HG03342 (cell line): ENCODE measurements at regions not wholly inside any gene's neighbourhood (a gene's known extent, or its start where the extent isn't known, plus 50 kb on each side); places are given as distances from the start of the nearest gene placed in this dataset.

ENCODE experiments used
- ATAC-seq: cut with Tn5 transposase; IDR thresholded peaks from one replicate; pipeline ENCODE4 v1.9.1; 2021; ENCODE audit warnings: mild to moderate bottlenecking, moderate library complexity; ENCODE audit not compliant: unreplicated experiment

GRCh38 chr2:235334179-235334578 lies 159.7 kb upstream of the AGAP1 start:
- ATAC-seq = no peak

GRCh38 chr2:235343156-235343774 lies 150.6 kb upstream of the AGAP1 start:
- no peak for ATAC-seq

GRCh38 chr2:235343869-235344268 lies 150.0 kb upstream of the AGAP1 start:
- no peak for ATAC-seq

GRCh38 chr2:235345745-235346144 lies 148.1 kb upstream of the AGAP1 start:
- no peak for ATAC-seq

- no peak for ATAC-seq
Observed at GRCh38 chr2:235347691-235348090, 146.2 kb upstream of the AGAP1 start.

GRCh38 chr2:235348329-235348728 lies 145.5 kb upstream of the AGAP1 start:
- ATAC-seq = no peak

GRCh38 chr2:235350234-235350633 lies 143.6 kb upstream of the AGAP1 start:
- no peak for ATAC-seq

GRCh38 chr2:235352541-235352940 lies 141.3 kb upstream of the AGAP1 start:
- ATAC-seq = no peak

GRCh38 chr2:235357881-235358280 lies 136.0 kb upstream of the AGAP1 start:
- no peak for ATAC-seq

GRCh38 chr2:235358981-235359471 lies 134.8 kb upstream of the AGAP1 start:
- ATAC-seq = no peak

- no peak for ATAC-seq
Observed at GRCh38 chr2:235360446-235360845, 133.4 kb upstream of the AGAP1 start.

- no peak for ATAC-seq
Observed at GRCh38 chr2:235365743-235366142, 128.1 kb upstream of the AGAP1 start.

GRCh38 chr2:235366390-235366789 lies 127.5 kb upstream of the AGAP1 start:
- no peak for ATAC-seq

GRCh38 chr2:235366807-235367206 lies 127.0 kb upstream of the AGAP1 start:
- no peak for ATAC-seq

- no peak for ATAC-seq
Observed at GRCh38 chr2:235371018-235371417, 122.8 kb upstream of the AGAP1 start.

- no peak for ATAC-seq
Observed at GRCh38 chr2:235373171-235373570, 120.7 kb upstream of the AGAP1 start.

- ATAC-seq = no peak
Observed at GRCh38 chr2:235377176-235377575, 116.7 kb upstream of the AGAP1 start.

- no peak for ATAC-seq
Observed at GRCh38 chr2:235378246-235378645, 115.6 kb upstream of the AGAP1 start.

- ATAC-seq = no peak
Observed at GRCh38 chr2:235378944-235379343, 114.9 kb upstream of the AGAP1 start.

GRCh38 chr2:235381261-235381912 lies 112.5 kb upstream of the AGAP1 start:
- no peak for ATAC-seq

GRCh38 chr2:235382179-235382578 lies 111.7 kb upstream of the AGAP1 start:
- ATAC-seq = no peak

GRCh38 chr2:235382601-235383000 lies 111.2 kb upstream of the AGAP1 start:
- ATAC-seq = no peak
